GM12875 (cell line): ENCODE measurements at regions not wholly inside any gene's neighbourhood (a gene's known extent, or its start where the extent isn't known, plus 50 kb on each side); places are given as distances from the start of the nearest gene placed in this dataset.

Experiments
- H3K4me3 ChIP-seq: one replicate; pipeline ENCODE4 v1.5.1; 2011; ENCODE audit warnings: low read depth, low read length, control low read depth
- CTCF ChIP-seq: IDR thresholded peaks from 2 replicates; pipeline ENCODE4 v1.5.1; 2011; ENCODE audit warnings: low read depth, mild to moderate bottlenecking, control low read depth, inconsistent platforms, low read length, moderate library complexity, borderline replicate concordance; ENCODE audit not compliant: insufficient read depth

- TF ChIP-seq CTCF = no peak
- H3K4me3 ChIP-seq = no peak overlapping the region
These were observed 142.0 kb upstream of the SHB start for GRCh38 chr9:38211002-38211401.

- no peak overlapping the region for H3K4me3 ChIP-seq
- TF ChIP-seq CTCF = no peak
These were observed 139.3 kb upstream of the SHB start for GRCh38 chr9:38208206-38208901.

- no peak for TF ChIP-seq CTCF
- H3K4me3 ChIP-seq = no peak overlapping the region
These were observed 138.3 kb upstream of the SHB start for GRCh38 chr9:38207247-38207778.

- no peak for TF ChIP-seq CTCF
- no peak overlapping the region for H3K4me3 ChIP-seq
These were observed 136.3 kb upstream of the SHB start for GRCh38 chr9:38205279-38205678.

GRCh38 chr9:38202336-38202938, 133.4 kb upstream of the SHB start:
- no peak overlapping the region for H3K4me3 ChIP-seq
- no peak for TF ChIP-seq CTCF

GRCh38 chr9:38201844-38202243, 132.8 kb upstream of the SHB start:
- no peak for TF ChIP-seq CTCF
- H3K4me3 ChIP-seq = no peak overlapping the region

GRCh38 chr9:38200431-38200830, 131.4 kb upstream of the SHB start:
- no peak overlapping the region for H3K4me3 ChIP-seq
- TF ChIP-seq CTCF = no peak
